Left ventricle myocardium superior (tissue), 1 donor: ENCODE measurements at regions not wholly inside any gene's neighbourhood (a gene's known extent, or its start where the extent isn't known, plus 50 kb on each side); places are given as distances from the start of the nearest gene placed in this dataset.

Experiments
- ATAC-seq: fragments of 200-7000 bp; cut with Tn5 transposase; one replicate; pipeline ENCODE4 v1.9.1; 2020; ENCODE audit warnings: mild to moderate bottlenecking, moderate library complexity
- DNase-seq: peaks from one replicate; pipeline ENCODE4 v3.0.0-alpha.2; 2020
- intact Hi-C: fragments of 100-400 bp; cut with micrococcal nuclease; formaldehyde crosslinking; loops from one replicate; pipeline ENCODE4 v1.11.0; 2022
- donor health status: DM: no; HTN: yes; CAD: no; lungs with severe emphysema.

DNA sequence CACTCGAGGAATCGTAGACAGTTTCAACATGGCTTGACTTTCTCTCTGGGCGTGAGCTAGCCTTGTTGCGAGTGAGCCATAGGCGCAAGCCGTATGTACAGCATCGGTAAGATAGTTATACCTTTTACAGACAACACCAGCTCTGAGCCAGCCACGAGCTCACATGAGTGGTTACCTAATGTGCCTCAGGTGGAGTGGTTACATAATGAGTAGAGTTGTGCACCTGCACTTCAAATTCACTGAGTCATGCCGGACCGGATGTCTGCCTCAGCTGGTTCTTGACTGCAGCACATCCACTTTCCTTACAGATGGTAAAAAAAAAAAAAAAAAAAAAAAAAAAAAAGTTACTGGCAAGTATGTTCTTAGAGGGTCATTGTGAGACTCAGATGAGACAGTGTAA is 360.4 kb upstream of the NR5A2 start:
- DNase-seq (no peak), ATAC-seq (no peak)
- intact Hi-C loops = no loop called here

DNA sequence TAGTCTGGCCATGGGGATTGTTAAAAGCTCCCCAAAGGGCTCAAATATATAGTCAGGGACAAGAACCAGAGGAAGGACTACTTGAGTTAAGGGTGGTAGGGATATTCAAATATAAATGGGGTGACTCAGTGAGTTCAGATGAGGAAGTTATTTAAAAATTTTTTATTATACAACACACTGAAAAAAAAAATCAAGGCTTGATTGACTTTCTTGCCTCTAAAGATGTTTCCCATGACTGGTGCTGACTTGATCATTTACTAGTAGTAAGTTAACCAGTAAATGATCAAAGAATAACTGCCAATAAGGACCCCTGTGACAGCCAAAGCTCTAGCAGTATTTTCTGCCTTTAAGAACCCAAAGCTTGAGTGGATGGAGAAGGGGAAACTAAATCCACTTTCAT is 357.6 kb upstream of the NR5A2 start:
- DNase-seq (no peak), ATAC-seq (no peak)
- intact Hi-C loops = no loop called here

DNA sequence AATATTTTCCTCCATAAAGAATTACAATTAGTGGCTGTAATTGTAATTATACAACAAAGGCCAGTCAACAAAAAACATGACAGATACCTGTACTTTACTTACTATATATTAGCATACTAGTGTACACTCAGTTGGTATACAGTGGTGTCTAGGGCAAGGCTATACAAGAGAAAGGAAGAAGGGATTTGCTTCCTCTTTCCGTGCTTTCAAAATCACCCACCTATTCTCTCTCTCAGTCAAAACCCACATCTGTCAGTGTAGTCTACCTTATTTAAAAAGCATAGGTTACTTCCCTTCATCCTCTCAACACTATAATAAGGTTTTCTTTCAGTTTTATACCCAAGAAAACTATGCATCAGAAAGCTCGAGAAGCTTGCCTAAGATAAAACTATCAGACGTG is 355.8 kb upstream of the NR5A2 start:
- intact Hi-C loops = no loop called here
- DNase-seq (no peak), ATAC-seq (no peak)

DNA sequence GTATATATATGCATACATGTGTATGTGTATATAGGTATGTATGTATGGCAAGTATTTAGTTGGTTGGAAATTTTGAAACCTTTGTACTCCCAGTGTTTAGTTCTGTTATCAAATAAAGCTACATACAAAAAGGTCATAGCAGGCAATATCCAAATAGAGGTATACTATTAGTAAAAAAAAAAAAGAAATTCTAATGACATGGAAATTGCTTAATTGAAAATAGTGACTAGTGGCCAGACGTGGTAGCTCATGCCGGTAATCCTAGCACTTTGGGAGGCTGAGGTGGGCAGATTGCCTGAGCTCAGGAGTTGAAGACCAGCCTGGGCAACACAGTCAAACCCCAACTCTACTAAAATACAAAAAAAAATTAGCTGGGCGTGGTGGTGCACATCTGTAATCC is 351.6 kb upstream of the NR5A2 start:
- ATAC-seq (no peak), DNase-seq (no peak)
- intact Hi-C loops = no loop called here

DNA sequence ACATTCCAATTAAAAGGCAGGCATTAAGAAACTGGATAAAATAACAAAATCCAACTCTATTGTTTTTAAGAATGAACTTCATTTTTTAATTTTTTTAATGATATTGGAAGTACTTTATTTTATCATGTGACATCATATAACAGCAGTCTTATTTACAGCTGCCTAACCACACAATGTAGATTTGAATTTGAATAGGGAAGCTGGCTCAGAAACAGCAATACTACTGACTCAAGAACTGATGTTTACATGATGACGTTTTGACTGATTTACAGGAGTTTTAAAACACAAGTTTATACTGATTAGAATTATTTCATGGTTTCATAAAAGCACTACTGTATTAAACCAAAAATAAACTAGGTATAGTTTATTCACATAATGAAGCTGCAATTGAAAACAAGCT is 348.7 kb upstream of the NR5A2 start:
- intact Hi-C loops = no loop called here
- DNase-seq (no peak), ATAC-seq (no peak)

DNA sequence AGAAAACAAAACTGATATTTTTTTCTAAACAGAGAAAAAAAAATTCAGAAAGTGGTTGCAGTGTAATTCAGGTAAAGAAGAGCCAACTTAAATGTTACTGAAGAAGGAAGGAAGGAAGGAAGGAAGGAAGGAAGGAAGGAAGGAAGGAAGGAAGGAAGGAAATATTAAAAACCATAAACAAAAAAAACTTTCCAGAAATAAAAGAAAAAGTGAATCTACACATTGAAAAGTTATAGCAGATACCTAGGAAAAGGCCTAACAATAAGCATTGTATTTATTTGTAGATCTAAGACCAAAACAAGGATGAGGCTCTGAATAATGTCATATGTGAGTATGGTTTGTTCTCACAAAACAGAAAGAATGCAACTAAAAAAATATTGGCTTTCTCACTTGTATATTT is 345.4 kb upstream of the NR5A2 start:
- intact Hi-C loops = loop anchor here (10.0 kb wide), 1 partner anchor 623 kb away; no protein-coding TSS in a partner anchor
- no peak for DNase-seq
- no peak for ATAC-seq

DNA sequence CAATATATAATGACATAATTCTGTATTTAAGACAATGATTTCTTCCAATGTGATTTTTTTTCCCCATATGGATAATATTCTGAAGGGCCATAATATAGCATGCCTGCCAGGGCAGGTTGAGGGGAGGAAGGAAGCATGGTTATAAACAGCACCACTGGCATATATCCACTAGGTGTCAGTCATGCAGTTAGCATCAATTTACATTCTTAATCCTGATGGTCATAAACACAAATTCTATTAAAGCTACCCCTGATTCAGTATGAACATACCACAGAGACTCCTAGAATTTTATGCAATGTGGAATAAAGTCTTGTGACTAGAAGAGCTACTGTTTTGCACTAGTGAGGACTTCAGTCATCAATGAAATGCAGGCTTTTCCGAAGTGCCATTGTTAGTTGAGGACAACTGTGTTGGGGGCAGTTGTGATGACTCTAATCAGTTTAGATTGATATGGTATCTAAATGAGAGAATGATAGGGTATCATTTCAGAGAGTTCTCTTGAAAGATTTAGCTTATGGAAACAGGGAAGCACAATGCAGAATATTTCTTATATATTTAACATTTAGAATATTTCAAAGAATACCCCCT is 342.7 kb upstream of the NR5A2 start:
- DNase-seq (no peak), ATAC-seq (peak; percentile 50)
- intact Hi-C loops = loop anchor here (5.0 to 10.0 kb wide), 2 partner anchors 620 to 803 kb away; no protein-coding TSS in a partner anchor

DNA sequence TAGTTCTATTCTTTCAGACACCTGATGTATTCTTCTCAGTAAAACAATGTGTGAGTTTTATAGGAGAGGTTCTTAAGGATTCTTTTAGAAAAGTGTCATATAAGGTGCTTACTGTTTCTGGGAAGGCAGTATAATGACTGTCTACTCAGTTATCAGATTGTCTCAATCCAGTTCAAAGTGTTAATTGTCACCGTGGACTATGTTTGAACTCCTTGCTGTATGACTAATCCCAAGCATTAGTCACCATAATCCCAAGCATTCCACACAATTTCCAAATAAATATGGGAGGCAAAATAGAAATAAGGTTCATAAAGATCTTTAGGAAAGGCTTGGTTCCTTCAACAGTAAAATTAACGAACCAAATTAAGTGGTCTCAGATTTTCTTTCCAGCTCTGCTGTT is 342.1 kb upstream of the NR5A2 start:
- no peak for ATAC-seq
- DNase-seq = no peak
- intact Hi-C loops = loop anchor here (5.0 to 10.0 kb wide), 2 partner anchors 619 to 802 kb away; no protein-coding TSS in a partner anchor

DNA sequence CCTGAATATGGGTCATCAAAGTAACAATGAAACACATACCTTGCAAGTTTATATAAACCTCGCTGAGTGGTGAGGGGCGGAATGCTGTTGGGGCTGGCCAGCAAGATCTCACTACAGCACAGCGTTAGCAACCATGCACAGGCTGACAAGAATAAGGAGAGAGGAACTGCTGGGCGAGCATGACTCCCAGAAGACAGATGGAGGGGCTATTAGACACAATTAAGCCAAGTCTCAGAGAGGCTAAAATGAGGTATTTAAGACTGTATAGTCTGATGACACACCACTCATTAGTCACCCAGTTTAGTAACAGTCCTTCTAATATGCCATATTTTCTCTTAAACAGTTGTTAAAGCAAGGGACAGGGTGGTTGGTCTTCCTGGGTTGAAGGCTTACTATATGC is 340.2 kb upstream of the NR5A2 start:
- DNase-seq = no peak
- no peak for ATAC-seq
- intact Hi-C loops = loop anchor here (5.0 to 10.0 kb wide), 2 partner anchors 617 to 800 kb away; no protein-coding TSS in a partner anchor

DNA sequence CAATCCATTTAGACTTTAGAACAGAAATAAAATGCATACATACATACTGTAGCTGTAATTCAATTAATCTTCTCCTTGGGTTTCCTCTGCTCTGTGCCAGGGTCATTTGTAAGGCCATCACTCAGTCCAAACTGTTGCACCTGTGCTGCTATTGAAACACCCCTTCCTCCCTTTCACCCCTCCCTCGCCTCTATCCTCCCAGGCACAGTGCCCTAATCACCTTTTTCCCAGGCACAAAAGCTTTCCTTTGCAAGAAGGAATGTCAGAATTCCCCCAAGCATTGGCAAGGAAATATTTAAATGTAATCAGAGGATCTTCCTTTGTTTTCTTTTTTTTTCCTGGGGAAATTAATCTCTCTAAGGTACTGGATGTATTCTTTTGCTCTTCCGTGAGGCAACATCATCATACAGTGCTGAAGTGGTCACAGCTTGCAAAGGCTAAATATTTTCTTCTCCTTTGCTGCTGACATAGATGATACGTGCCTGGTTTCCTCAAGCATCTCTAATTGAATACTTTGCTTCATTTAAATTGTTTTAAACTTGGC is 339.3 kb upstream of the NR5A2 start:
- no peak for DNase-seq
- no peak for ATAC-seq
- intact Hi-C loops = loop anchor here (5.0 to 10.0 kb wide), 2 partner anchors 617 to 799 kb away; no protein-coding TSS in a partner anchor

DNA sequence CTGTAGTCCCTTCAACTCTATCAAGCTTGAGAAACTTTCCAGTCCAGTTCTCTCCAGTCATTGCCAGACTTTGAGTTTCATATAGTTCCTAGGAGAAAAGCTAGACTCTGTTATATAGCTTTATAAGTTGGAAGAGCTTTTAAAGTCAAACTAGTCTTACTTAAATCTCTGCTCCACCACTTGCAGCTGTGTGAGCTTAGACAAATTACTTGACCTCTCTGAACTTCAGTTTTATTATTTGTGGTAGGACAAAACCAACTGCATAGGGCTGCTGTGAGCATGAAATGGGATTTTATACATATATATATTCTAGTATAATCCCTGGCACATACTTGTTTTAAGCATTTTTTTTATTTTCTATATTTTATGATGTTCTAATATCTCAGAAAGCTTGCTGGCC is 338.7 kb upstream of the NR5A2 start:
- ATAC-seq = no peak
- intact Hi-C loops = loop anchor here (5.0 to 10.0 kb wide), 2 partner anchors 616 to 799 kb away; no protein-coding TSS in a partner anchor

DNA sequence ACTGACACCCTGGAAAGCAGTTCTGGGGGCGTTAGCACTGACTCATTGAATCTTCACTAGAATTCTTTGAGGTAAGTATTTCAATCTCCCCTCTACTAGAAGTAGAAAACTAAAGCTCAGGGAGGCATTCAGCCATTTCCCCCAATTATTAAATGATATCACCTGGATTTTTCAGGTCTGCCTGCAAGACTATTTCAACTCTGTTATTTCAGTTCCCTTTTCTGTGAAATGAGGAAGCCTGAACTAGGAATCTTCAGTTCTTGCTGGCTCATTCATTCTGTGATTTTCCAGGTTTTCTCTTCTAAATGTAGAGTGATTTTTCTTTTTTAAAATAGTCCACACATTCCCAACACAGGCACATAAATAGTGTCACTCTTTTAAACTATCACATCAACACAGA is 337.0 kb upstream of the NR5A2 start:
- intact Hi-C loops = no loop called here
- DNase-seq (no peak), ATAC-seq (no peak)

More for the DNA sequence above, 338.7 kb upstream of the NR5A2 start:
- DNase-seq = no peak

DNA sequence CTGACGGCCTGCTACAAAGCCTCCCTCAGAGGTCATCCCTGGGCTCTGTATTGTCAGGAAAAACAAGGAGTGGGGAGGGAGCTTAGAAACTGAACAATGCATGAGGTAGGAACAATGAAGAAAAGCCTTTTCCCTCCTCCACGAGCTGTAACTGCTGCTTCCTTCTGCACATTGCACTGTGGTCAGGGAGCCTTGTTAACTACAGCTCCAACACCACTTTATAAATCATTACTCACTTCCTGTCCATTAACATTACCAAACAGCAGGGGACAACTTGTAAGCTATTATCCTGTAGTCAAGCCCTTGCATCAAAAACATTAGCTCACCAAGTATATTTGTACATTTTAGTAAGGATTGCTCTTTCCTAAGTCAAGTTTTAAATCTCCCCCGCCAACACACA is 336.0 kb upstream of the NR5A2 start:
- DNase-seq (no peak), ATAC-seq (no peak)
- intact Hi-C loops = no loop called here

DNA sequence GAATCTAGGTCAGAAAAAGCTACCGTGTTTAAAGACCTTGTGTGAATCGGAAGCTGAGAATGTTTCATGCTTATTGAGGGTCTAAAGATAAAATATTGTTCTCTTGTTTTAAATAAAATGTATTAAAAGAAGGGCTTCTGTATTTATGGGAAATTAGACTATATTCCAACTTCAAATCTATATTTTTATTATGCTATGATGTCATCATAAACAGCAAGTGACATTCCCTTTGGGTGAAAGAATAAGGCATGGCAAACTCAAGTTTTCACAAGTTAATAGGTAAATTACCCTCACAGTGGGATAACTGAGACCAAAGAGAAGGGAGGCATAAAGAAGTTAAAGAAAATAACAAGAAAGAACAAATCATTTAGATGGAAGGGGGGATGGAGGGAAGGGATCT is 333.8 kb upstream of the NR5A2 start:
- intact Hi-C loops = no loop called here
- no peak for ATAC-seq
- DNase-seq = no peak

DNA sequence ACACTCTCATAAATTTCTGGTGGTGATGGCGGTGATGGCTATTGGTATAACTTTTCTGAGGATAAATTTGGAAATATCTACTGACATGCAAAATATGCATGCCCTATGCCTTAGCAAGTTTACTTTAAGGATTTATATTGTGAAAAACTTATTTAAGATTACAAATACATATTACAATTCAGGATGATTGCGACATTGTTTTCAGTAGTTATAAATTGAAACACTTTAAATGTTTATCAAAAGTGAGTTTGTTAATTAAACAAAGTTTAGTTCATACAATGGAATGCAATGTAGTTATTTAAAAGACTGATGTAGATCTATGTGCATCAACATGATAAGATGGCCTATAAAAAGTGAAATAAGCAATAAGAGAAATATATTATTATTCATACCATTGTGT is 331.3 kb upstream of the NR5A2 start:
- intact Hi-C loops = no loop called here
- DNase-seq = no peak
- ATAC-seq = no peak

DNA sequence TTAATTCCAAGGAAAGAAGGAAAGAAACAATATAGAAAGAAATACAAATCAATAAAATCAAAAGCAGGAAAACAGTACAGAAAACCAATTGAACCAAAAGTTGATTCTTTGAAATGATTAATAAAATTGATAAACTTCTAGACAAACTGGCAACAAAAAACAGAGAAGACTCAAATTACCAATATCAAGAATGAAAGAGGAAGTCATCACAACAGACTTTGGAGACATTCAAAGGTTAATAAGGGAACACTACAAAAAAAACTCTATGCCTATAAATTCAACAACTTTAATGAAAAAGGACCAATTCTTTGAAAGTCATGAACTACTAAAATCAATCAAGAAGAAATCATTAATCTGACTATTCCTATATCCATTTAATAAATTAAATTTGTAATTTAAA is 329.3 kb upstream of the NR5A2 start:
- intact Hi-C loops = no loop called here
- ATAC-seq = no peak
- no peak for DNase-seq

DNA sequence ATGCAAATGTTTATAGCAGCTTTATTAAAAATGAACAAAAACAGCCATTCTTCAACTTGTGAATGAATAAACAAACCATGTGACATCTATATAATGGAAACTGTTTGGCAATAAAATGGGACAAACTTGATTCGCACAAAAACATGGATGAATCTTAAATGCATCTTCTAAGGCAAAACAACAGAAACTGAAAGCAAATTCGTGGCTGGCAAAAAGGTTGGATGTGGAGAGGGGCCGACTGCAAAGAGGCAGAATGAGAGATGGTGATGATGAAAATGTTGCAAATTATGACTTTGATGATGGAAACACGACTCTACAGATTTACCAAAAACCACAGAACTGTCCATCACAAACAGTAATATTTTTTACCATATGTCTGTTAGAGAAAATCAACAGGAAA is 327.0 kb upstream of the NR5A2 start:
- intact Hi-C loops = no loop called here
- DNase-seq = no peak
- ATAC-seq = no peak

DNA sequence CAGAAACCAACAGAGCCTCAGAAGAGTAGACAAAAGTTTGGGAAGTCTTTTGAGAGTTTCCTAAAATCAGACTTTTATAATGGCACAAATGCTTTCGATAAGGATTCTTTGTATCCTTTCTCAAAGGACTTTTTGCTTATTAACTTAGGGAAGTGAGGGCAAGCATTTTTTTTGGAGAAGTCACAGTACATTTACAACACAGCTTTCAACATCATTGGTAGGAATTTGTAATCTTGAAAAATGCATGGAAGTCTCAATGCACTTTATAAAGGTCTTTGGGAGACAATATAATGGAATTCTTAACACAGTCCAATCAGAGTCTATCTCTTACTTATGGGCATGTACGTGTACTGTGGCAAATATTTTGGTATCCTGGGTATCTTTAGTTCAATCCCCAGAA is 325.8 kb upstream of the NR5A2 start:
- intact Hi-C loops = no loop called here
- no peak for ATAC-seq
- DNase-seq = no peak

DNA sequence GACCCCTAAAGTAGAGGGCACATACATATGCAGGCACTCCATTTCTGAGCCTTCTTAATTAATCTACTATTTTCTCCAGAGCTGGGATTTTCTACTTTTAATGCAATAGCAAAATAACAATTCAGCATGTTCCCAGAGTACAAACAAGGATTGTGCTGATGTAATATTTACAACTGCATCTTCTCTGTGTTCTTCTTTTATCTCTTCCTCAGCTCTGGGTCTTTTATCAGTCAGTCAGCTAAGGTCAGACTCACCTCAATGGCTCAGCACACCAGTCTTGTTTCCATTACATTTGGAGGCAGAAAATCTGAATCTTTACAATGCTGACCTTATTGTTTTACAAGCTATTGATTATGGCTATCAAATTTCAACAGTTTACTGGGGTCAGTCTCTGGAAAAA is 323.3 kb upstream of the NR5A2 start:
- intact Hi-C loops = no loop called here
- ATAC-seq = no peak

DNA sequence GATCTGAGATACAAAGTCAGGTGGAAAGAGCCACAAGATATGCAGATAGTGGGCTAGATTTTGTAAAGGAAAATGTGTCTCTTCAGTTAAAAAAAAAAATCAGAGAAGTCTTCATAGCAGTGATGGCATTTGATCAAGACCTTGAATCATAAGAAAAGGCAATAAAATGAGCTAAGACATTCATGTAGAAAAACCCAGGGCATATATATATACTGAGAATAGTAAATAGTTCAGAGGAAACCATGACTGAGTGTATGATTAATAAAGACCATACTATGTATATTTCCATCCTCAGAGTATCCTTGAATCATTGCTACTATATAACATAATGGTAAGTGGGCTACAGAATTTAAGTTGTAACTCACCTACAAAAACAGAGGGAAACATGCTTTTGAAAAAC is 321.7 kb upstream of the NR5A2 start:
- ATAC-seq = no peak
- intact Hi-C loops = no loop called here

More for the DNA sequence above, 323.3 kb upstream of the NR5A2 start:
- no peak for DNase-seq

DNA sequence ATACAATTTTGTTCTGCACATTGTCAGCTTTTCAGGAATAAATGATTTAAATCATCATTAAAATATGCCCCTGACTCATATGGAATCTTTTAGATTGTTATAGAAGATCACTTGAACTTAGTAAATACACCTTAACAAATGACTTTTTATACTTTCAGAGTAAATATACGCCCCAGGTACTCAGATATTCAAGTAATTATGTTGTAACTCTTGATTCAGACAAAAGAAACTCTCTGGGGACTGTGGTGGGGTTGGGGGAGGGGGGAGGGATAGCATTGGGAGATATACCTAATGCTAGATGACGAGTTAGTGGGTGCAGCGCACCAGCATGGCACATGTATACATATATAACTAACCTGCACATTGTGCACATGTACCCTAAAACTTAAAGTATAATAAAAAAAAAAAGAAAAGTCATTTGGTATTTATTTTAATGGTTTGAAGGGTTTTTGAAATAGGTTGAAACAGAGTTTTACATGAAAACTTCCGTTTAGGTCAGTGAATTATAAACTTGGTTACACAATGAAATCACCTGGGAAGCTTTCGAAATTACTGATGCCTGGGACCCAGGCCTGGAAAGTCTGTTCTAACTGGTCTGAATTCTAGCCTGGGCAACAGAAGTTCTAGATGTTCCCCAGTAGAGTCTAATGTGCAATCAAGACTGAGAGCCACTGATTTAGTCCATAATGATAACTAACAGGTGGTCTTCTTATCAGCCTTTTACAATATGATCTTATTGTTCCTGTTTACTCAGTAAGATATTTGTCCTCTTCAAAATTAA is 320.5 kb upstream of the NR5A2 start:
- no peak for ATAC-seq
- DNase-seq = no peak
- intact Hi-C loops = no loop called here

More for the DNA sequence above, 321.7 kb upstream of the NR5A2 start:
- no peak for DNase-seq
